H1 (cell line): ENCODE measurements at regions not wholly inside any gene's neighbourhood (a gene's known extent, or its start where the extent isn't known, plus 50 kb on each side); places are given as distances from the start of the nearest gene placed in this dataset.

ENCODE experiments used
- CTCF ChIA-PET: fragments of 300-600 bp; sonication (Branson Sonifier 250); formaldehyde crosslinking; loops from one replicate; lab custom pipeline; 2021; ENCODE audit not compliant: partially characterized antibody; lab: Charles Lee
- POLR2A ChIA-PET: fragments of 300-600 bp; sonication (Branson Sonifier 250); formaldehyde crosslinking; loops from one replicate; lab custom pipeline; 2021; ENCODE audit warnings: inconsistent platforms; ENCODE audit not compliant: partially characterized antibody; lab: Charles Lee
- DNase-seq, 2 experiments: peaks; one replicate each; pipeline versions ENCODE4 v3.0.0 to v3.0.0-alpha.2; 2010 to 2022; ENCODE audit warnings: low spot score in 2 of 2, low read depth in 1 of 2, mixed read lengths in 1 of 2
- FAIRE-seq: peaks from 2 replicates; lab custom pipeline; 2011; peaks lifted over from hg19 to GRCh38; lab: Jason Lieb, UNC
- H2AFZ ChIP-seq: 2 replicates; pipeline ENCODE4 v1.8.1; 2012; ENCODE audit warnings: low read length, inconsistent platforms
- H2AK5ac ChIP-seq: 2 replicates; pipeline ENCODE4 v1.6.1; 2013; ENCODE audit warnings: low read depth, low read length
- H2BK120ac ChIP-seq: replicated peaks from 2 replicates; pipeline ENCODE3; 2013; ENCODE audit warnings: low read depth, low read length, inconsistent platforms
- H2BK12ac ChIP-seq: 2 replicates; pipeline ENCODE4 v1.6.1; 2013; ENCODE audit warnings: low read depth, low read length
- H2BK15ac ChIP-seq: 2 replicates; pipeline ENCODE4 v1.6.1; 2013; ENCODE audit warnings: low read length
- H2BK20ac ChIP-seq: 2 replicates; pipeline ENCODE4 v1.6.1; 2013; ENCODE audit warnings: low read length
- H2BK5ac ChIP-seq: 2 replicates; pipeline ENCODE4 v1.6.1; 2013; ENCODE audit warnings: low read depth, low read length
- H3K14ac ChIP-seq: 2 replicates; pipeline ENCODE4 v1.6.1; 2013; ENCODE audit warnings: inconsistent platforms; ENCODE audit not compliant: insufficient read length
- H3K18ac ChIP-seq: 2 replicates; pipeline ENCODE4 v1.6.1; 2013; ENCODE audit warnings: low read length; ENCODE audit errors: extremely low read depth
- H3K23ac ChIP-seq: 2 replicates; pipeline ENCODE4 v1.6.1; 2013; ENCODE audit warnings: inconsistent platforms; ENCODE audit not compliant: insufficient read length
- H3K23me2 ChIP-seq: 2 replicates; pipeline ENCODE4 v1.6.1; 2013; ENCODE audit warnings: low read depth, low read length
- H3K27ac ChIP-seq: 2 replicates; pipeline ENCODE4 v1.6.1; 2011; ENCODE audit warnings: low read depth, low read length, inconsistent platforms
- H3K27me3 ChIP-seq, 4 experiments: replicated peaks in 1 of 4; 1 replicate in 1 of 4; 2 replicates in 3 of 4; pipeline versions ENCODE4 v1.6.1 to v1.8.1; 2011 to 2013; ENCODE audit warnings: low read length in 3 of 4, mild to moderate bottlenecking in 3 of 4, inconsistent platforms in 2 of 4, mixed read lengths in 2 of 4, moderate library complexity in 1 of 4; ENCODE audit not compliant: control insufficient read depth in 3 of 4, insufficient read depth in 3 of 4; ENCODE audit errors: extremely low read depth in 1 of 4
- H3K36me3 ChIP-seq, 4 experiments: 2 replicates each; pipeline versions ENCODE4 v1.6.1 to v1.8.1; 2011 to 2013; ENCODE audit warnings: mild to moderate bottlenecking in 4 of 4, low read length in 3 of 4, moderate library complexity in 2 of 4, control low read depth in 1 of 4, inconsistent platforms in 1 of 4; ENCODE audit not compliant: insufficient read depth in 4 of 4, control insufficient read depth in 2 of 4
- H3K4ac ChIP-seq: replicated peaks from 2 replicates; pipeline ENCODE3; 2013; ENCODE audit warnings: low read length, low read depth, mixed read lengths, inconsistent platforms; ENCODE audit not compliant: insufficient read length
- H3K4me1 ChIP-seq, 4 experiments: replicated peaks in 1 of 4; 1 replicate in 1 of 4; 2 replicates in 3 of 4; pipeline versions ENCODE4 v1.6.1 to v1.8.1; 2011 to 2013; ENCODE audit warnings: low read length in 3 of 4, inconsistent platforms in 2 of 4, mixed read lengths in 1 of 4; ENCODE audit not compliant: insufficient read depth in 4 of 4, control insufficient read depth in 3 of 4
- H3K4me2 ChIP-seq, 2 experiments: 2 replicates each; pipeline versions ENCODE4 v1.6.1 to v1.8.1; 2011 to 2013; ENCODE audit warnings: low read depth in 2 of 2, low read length in 2 of 2, control low read depth in 1 of 2, inconsistent platforms in 1 of 2, mild to moderate bottlenecking in 1 of 2; ENCODE audit not compliant: insufficient read depth in 1 of 2
- H3K4me3 ChIP-seq, 4 experiments: fragments of 200-600, 300-600 bp in 1 of 4; sonication (generic), shearing (Covaris generic), sonication (Bioruptor Twin) in 1 of 4; 2 replicates each; pipeline versions ENCODE4 v1.5.1 to v1.8.1; 2011 to 2016; ENCODE audit warnings: low read length in 4 of 4, low read depth in 3 of 4, control low read depth in 2 of 4, inconsistent platforms in 2 of 4, mild to moderate bottlenecking in 2 of 4, mixed read lengths in 1 of 4, moderate library complexity in 1 of 4; ENCODE audit not compliant: insufficient read depth in 2 of 4; ENCODE audit errors: extremely low read depth in 1 of 4
- H3K56ac ChIP-seq: replicated peaks from 2 replicates; pipeline ENCODE3; 2013; ENCODE audit warnings: low read depth, mild to moderate bottlenecking, mixed read lengths, low read length, inconsistent platforms; ENCODE audit not compliant: insufficient read length
- H3K79me1 ChIP-seq: 2 replicates; pipeline ENCODE4 v1.6.1; 2013; ENCODE audit warnings: low read depth, low read length, control low read depth
- H3K79me2 ChIP-seq, 2 experiments: 2 replicates each; pipeline versions ENCODE4 v1.6.1 to v1.8.1; 2012 to 2013; ENCODE audit warnings: low read length in 2 of 2, mild to moderate bottlenecking in 2 of 2, inconsistent platforms in 1 of 2; ENCODE audit not compliant: insufficient read depth in 2 of 2, control insufficient read depth in 1 of 2
- H3K9ac ChIP-seq, 4 experiments: replicated peaks in 1 of 4; 1 replicate in 1 of 4; 2 replicates in 3 of 4; pipeline versions ENCODE4 v1.6.1 to v1.8.1; 2011 to 2013; ENCODE audit warnings: low read depth in 3 of 4, low read length in 3 of 4, control low read depth in 2 of 4, mild to moderate bottlenecking in 2 of 4, moderate library complexity in 2 of 4, inconsistent platforms in 1 of 4; ENCODE audit errors: extremely low read depth in 1 of 4
- H3K9me3 ChIP-seq, 2 experiments: 2 replicates each; pipeline versions ENCODE4 v1.6.1 to v1.8.1; 2012 to 2013; ENCODE audit warnings: mild to moderate bottlenecking in 2 of 2, moderate library complexity in 2 of 2, control low read depth in 1 of 2, inconsistent platforms in 1 of 2, low read depth in 1 of 2, low read length in 1 of 2, mixed read lengths in 1 of 2; ENCODE audit not compliant: insufficient read depth in 2 of 2
- H4K20me1 ChIP-seq, 2 experiments: replicated peaks in 1 of 2; 2 replicates each; pipeline versions ENCODE3 to v1.8.1; 2011 to 2013; ENCODE audit warnings: inconsistent platforms in 2 of 2, low read length in 2 of 2, mild to moderate bottlenecking in 1 of 2; ENCODE audit not compliant: insufficient read depth in 2 of 2, control insufficient read depth in 1 of 2
- H4K5ac ChIP-seq: 2 replicates; pipeline ENCODE4 v1.6.1; 2013; ENCODE audit warnings: low read length, low read depth, mixed read lengths, inconsistent platforms; ENCODE audit not compliant: insufficient read length
- H4K8ac ChIP-seq: 2 replicates; pipeline ENCODE4 v1.8.0; 2013; ENCODE audit warnings: mild to moderate bottlenecking, moderate library complexity, low read length, inconsistent platforms; ENCODE audit not compliant: insufficient read depth; ENCODE audit errors: extremely low read depth
- H4K91ac ChIP-seq: replicated peaks from 2 replicates; pipeline ENCODE3; 2013; ENCODE audit warnings: low read length, mixed read lengths, inconsistent platforms; ENCODE audit not compliant: insufficient read length
- BCL11A ChIP-seq, 2 experiments: IDR thresholded peaks; one replicate each; pipeline ENCODE4 v1.6.1; 2011; ENCODE audit warnings: low read depth in 2 of 2, low read length in 2 of 2, mild to moderate bottlenecking in 2 of 2
- CREB1 ChIP-seq: IDR thresholded peaks from 2 replicates; pipeline ENCODE4 v1.6.1; 2012; ENCODE audit warnings: inconsistent platforms
- EGR1 ChIP-seq: IDR thresholded peaks from 2 replicates; pipeline ENCODE4 v1.6.1; 2011; ENCODE audit warnings: low read depth, low read length, borderline replicate concordance
- GTF2F1 ChIP-seq: IDR thresholded peaks from 2 replicates; pipeline ENCODE4 v1.6.1; 2012; ENCODE audit warnings: low read depth, low read length, improper control_type of control experiment, borderline replicate concordance
- HDAC2 ChIP-seq, 2 experiments: fragments of 300-600 bp in 1 of 2; sonication (generic) in 1 of 2; IDR thresholded peaks; 2 replicates each; pipeline ENCODE4 v1.6.1; 2011 to 2012; ENCODE audit warnings: low read depth in 2 of 2, low read length in 2 of 2, mild to moderate bottlenecking in 2 of 2, moderate library complexity in 2 of 2, borderline replicate concordance in 1 of 2, inconsistent platforms in 1 of 2
- HDAC6 ChIP-seq: IDR thresholded peaks from one replicate; pipeline ENCODE4 v1.7.1; 2012; ENCODE audit warnings: low read depth, mild to moderate bottlenecking, inconsistent platforms, low read length, moderate library complexity
- JUN ChIP-seq: IDR thresholded peaks from 2 replicates; pipeline ENCODE4 v1.6.1; 2011; ENCODE audit warnings: low read depth, mild to moderate bottlenecking, improper control_type of control experiment, low read length
- JUND ChIP-seq: IDR thresholded peaks from 2 replicates; pipeline ENCODE4 v1.6.1; 2011; ENCODE audit warnings: mild to moderate bottlenecking, improper control_type of control experiment, low read length
- KDM5A ChIP-seq: fragments of 200-600 bp; IDR thresholded peaks from 2 replicates; pipeline ENCODE4 v1.7.1; 2012; ENCODE audit warnings: mild to moderate bottlenecking, low read length, inconsistent platforms, mixed read lengths
- NANOG ChIP-seq: IDR thresholded peaks from 2 replicates; pipeline ENCODE4 v1.6.1; 2011; ENCODE audit warnings: low read length, low read depth, mild to moderate bottlenecking, inconsistent platforms; ENCODE audit not compliant: insufficient read depth, poor library complexity, severe bottlenecking
- PHF8 ChIP-seq: fragments of 200-600 bp; sonication (generic); conservative IDR thresholded peaks from 2 replicates; pipeline ENCODE4 v1.7.1; 2012; ENCODE audit warnings: low read depth, mild to moderate bottlenecking, inconsistent platforms, low read length, moderate library complexity
- RXRA ChIP-seq: IDR thresholded peaks from 2 replicates; pipeline ENCODE4 v1.6.1; 2011; ENCODE audit warnings: low read depth, mild to moderate bottlenecking, low read length, moderate library complexity; ENCODE audit not compliant: insufficient read depth
- SP2 ChIP-seq: IDR thresholded peaks from 2 replicates; pipeline ENCODE4 v1.6.1; 2012; ENCODE audit warnings: mild to moderate bottlenecking, low read length, inconsistent platforms
- SP4 ChIP-seq: IDR thresholded peaks from 2 replicates; pipeline ENCODE4 v1.6.1; 2012; ENCODE audit warnings: low read length, inconsistent platforms
- TBP ChIP-seq: IDR thresholded peaks from 2 replicates; pipeline ENCODE4 v1.6.1; 2011; ENCODE audit warnings: low read depth, low read length, improper control_type of control experiment
- TEAD4 ChIP-seq: IDR thresholded peaks from 2 replicates; pipeline ENCODE4 v1.6.1; 2012; ENCODE audit warnings: low read depth, low read length, inconsistent platforms, mixed read lengths
- WGBS, 2 experiments: shearing (Covaris generic) in 1 of 2; methylation state at CpG; one replicate each; pipeline versions ENCODE4 v1.1.6 to v1.1.7; 2013 to 2015; ENCODE audit warnings: low lambda C conversion rate in 2 of 2, mixed read lengths in 2 of 2, inconsistent platforms in 1 of 2, low coverage in 1 of 2, missing lambda C conversion rate in 1 of 2; ENCODE audit not compliant: insufficient replicate concordance in 2 of 2, insufficient coverage in 1 of 2, insufficient read length in 1 of 2; ENCODE audit errors: extremely low coverage in 1 of 2, missing lambda C conversion rate in 1 of 2; 5-methylcytosine and 5-hydroxymethylcytosine counted together

- H4K20me1 ChIP-seq = no peaks in the 10 kb centered on the region
- H3K79me1 ChIP-seq = no peaks in the 10 kb centered on the region
- H2BK20ac ChIP-seq = no peak overlapping the region
- no peak overlapping the region for H2BK15ac ChIP-seq
- DNase-seq (no peak), FAIRE-seq (no peak)
- H3K23me2 ChIP-seq = peaks cover 2% of the 10 kb centered on the region; the same call in 1 of the 2 replicates
- ChIA-PET CTCF (interaction anchor here (0.5 to 2.1 kb wide), 4 partner anchors 9 to 94 kb away, joined by 3 to 8 read pairs (median 3); no protein-coding TSS in a partner anchor), POLR2A (no interaction called here)
- no peak overlapping the region for H3K4ac ChIP-seq
- H4K8ac ChIP-seq = no peak overlapping the region
- H3K27ac ChIP-seq = no peak overlapping the region
- 90% methylated on average over 5 of the region's 5 CpGs; no CpG with 5 or more reads in 1 of the 2 experiments for WGBS, 2 experiments
- no peaks in the 10 kb centered on the region for H3K36me3 ChIP-seq
- peaks cover 0 to 4% of the 10 kb centered on the region in 2 experiments; a peak in 1 of 4 replicates for H3K9me3 ChIP-seq
- H2AK5ac ChIP-seq = no peak overlapping the region
- H3K18ac ChIP-seq = no peak overlapping the region
- no peak overlapping the region for H2BK120ac ChIP-seq
- H3K4me2 ChIP-seq = no peak overlapping the region
- H2AFZ ChIP-seq = no peak overlapping the region
- no peak overlapping the region for H4K5ac ChIP-seq
- H3K56ac ChIP-seq = no peak overlapping the region
- H3K9ac ChIP-seq = no peak overlapping the region
- H3K4me1 ChIP-seq = no peaks in the 10 kb centered on the region
- no peaks in the 10 kb centered on the region for H3K79me2 ChIP-seq
- no peak overlapping the region for H2BK12ac ChIP-seq
- no peak overlapping the region for H3K4me3 ChIP-seq
- no peak overlapping the region for H3K23ac ChIP-seq
- no peaks in the 10 kb centered on the region for H3K27me3 ChIP-seq
- no peak overlapping the region for H4K91ac ChIP-seq
- no peak overlapping the region for H3K14ac ChIP-seq
- no peak overlapping the region for H2BK5ac ChIP-seq
- no peak for TF ChIP-seq HDAC2 (IDR thresholded peaks at IDR 0.05; ENCODE audit: borderline replicate concordance in 1 of 2, low read depth in 2 of 2, low read length in 2 of 2)
- no peak for TF ChIP-seq SP4
- TF ChIP-seq NANOG = no peak
- TF ChIP-seq TEAD4 = no peak
- TF ChIP-seq HDAC6 = no peak
- no peak for TF ChIP-seq KDM5A
- TF ChIP-seq TBP = no peak
- TF ChIP-seq SP2 = no peak
- no peak for TF ChIP-seq PHF8
- TF ChIP-seq GTF2F1 = no peak
- TF ChIP-seq BCL11A (IDR thresholded peaks at IDR 0.05; ENCODE audit: low read depth in 2 of 2, low read length in 2 of 2) = no peak
- no peak for TF ChIP-seq RXRA
- TF ChIP-seq JUN = no peak
- TF ChIP-seq EGR1 = no peak
- no peak for TF ChIP-seq CREB1
- TF ChIP-seq JUND = no peak
Observed at GRCh38 chr3:10568549-10568948, 63.2 kb upstream of the ATP2B2 start.
